Loucy (cell line): ENCODE measurements at regions not wholly inside any gene's neighbourhood (a gene's known extent, or its start where the extent isn't known, plus 50 kb on each side); places are given as distances from the start of the nearest gene placed in this dataset.

ENCODE experiments used
- EZH2phosphoT487 ChIP-seq: fragments of 200-600 bp; IDR thresholded peaks from 2 replicates; pipeline ENCODE4 v1.6.1; 2018; ENCODE audit warnings: antibody characterized with exemption, mild to moderate bottlenecking, moderate library complexity, borderline replicate concordance
- TF ChIP-seq, protein P1 (sequence below): fragments of 200-600 bp; sonication (generic); conservative IDR thresholded peaks from 2 replicates; pipeline ENCODE4 v1.5.1; 2014; ENCODE audit warnings: mild to moderate bottlenecking, antibody characterized with exemption, low read length

DNA sequence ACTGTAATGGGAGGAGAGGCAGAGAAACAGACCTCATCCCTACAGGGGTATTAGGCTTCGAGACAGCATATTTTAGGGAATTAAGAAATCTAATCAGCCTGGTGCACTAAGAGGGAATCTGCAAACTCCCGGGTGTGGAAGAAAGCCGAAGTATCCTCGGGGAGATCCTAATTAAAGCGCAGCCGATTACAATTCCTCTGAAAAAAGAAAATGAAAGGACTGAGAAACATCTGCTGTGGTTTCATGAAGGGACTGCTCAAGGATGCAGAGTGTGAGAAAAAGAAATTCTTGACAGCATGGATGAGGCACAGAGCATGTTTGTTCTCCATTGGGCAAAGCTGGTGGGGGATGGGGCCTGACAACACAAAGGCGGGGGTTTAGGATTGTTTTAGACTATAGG is 290.0 kb upstream of the LARGE1 start:
- TF ChIP-seq, protein P1, sequence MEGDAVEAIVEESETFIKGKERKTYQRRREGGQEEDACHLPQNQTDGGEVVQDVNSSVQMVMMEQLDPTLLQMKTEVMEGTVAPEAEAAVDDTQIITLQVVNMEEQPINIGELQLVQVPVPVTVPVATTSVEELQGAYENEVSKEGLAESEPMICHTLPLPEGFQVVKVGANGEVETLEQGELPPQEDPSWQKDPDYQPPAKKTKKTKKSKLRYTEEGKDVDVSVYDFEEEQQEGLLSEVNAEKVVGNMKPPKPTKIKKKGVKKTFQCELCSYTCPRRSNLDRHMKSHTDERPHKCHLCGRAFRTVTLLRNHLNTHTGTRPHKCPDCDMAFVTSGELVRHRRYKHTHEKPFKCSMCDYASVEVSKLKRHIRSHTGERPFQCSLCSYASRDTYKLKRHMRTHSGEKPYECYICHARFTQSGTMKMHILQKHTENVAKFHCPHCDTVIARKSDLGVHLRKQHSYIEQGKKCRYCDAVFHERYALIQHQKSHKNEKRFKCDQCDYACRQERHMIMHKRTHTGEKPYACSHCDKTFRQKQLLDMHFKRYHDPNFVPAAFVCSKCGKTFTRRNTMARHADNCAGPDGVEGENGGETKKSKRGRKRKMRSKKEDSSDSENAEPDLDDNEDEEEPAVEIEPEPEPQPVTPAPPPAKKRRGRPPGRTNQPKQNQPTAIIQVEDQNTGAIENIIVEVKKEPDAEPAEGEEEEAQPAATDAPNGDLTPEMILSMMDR, result no peak
- no peak for TF ChIP-seq EZH2phosphoT487
